AG09319 (cell line): ENCODE measurements at regions not wholly inside any gene's neighbourhood (a gene's known extent, or its start where the extent isn't known, plus 50 kb on each side); places are given as distances from the start of the nearest gene placed in this dataset.
"Not testable (repeated sequence)": the region's sequence is repeated elsewhere in the genome, so short reads cannot be mapped to it uniquely, and the experiment has no call there.

Experiments used
- DNase-seq: peaks from one replicate; pipeline ENCODE4 v3.0.0-alpha.2; 2010; ENCODE audit warnings: low read depth; ENCODE audit errors: extremely low read depth
- CTCF ChIP-seq: IDR thresholded peaks from 2 replicates; pipeline ENCODE4 v1.5.1; 2011; ENCODE audit warnings: low read depth, mild to moderate bottlenecking, inconsistent platforms, low read length, moderate library complexity

- DNase-seq: no peak
- TF ChIP-seq CTCF: no peak
Measured at GRCh38 chr1:30660241-30660640, 63.1 kb downstream of the MATN1 start.

GRCh38 chr1:30659702-30660101 lies 63.7 kb downstream of the MATN1 start:
- TF ChIP-seq CTCF: no peak
- no peak for DNase-seq

GRCh38 chr1:30658375-30658774 lies 65.0 kb downstream of the MATN1 start:
- DNase-seq: not testable (repeated sequence)

GRCh38 chr1:30658014-30658336 lies 65.4 kb downstream of the MATN1 start:
- no peak for DNase-seq
- no peak for TF ChIP-seq CTCF

GRCh38 chr1:30657131-30658013 lies 66.0 kb downstream of the MATN1 start:
- TF ChIP-seq CTCF: no peak
- no peak for DNase-seq

- no peak for TF ChIP-seq CTCF
- no peak for DNase-seq
Measured at GRCh38 chr1:30656171-30656940, 67.0 kb downstream of the MATN1 start.

GRCh38 chr1:30655672-30656071 lies 67.7 kb downstream of the MATN1 start:
- TF ChIP-seq CTCF: no peak
- no peak for DNase-seq
